HCT116 (cell line): ENCODE measurements at regions not wholly inside any gene's neighbourhood (a gene's known extent, or its start where the extent isn't known, plus 50 kb on each side); places are given as distances from the start of the nearest gene placed in this dataset.

Experiments
- ATAC-seq: fragments of 200-7000 bp; cut with Tn5 transposase; 2 replicates; pipeline ENCODE4 v1.9.1; 2020; ENCODE audit warnings: mild to moderate bottlenecking, moderate library complexity
- BruUV-seq: library from RNA; stranded (reverse); fragments of 400-500 nt; replicated peaks from 2 replicates; lab custom pipeline; 2021; lab: Mats Ljungman, UMichigan
- CTCF ChIA-PET: fragments of 300-600 bp; sonication (Branson Sonifier 250); formaldehyde crosslinking; loops from one replicate; lab custom pipeline; 2021; ENCODE audit warnings: antibody characterized with exemption; lab: Charles Lee
- POLR2A ChIA-PET: fragments of 300-600, 350-600 bp; sonication (Branson Sonifier 250); formaldehyde crosslinking; loops from one replicate; lab custom pipeline; 2021; ENCODE audit warnings: antibody characterized with exemption; lab: Charles Lee
- RAD21 ChIA-PET, 2 experiments: fragments of 300-600 bp; sonication (Branson Sonifier 250); formaldehyde crosslinking; loops; one replicate each; lab custom pipeline; 2023; ENCODE audit warnings: low total read pairs in 2 of 2; ENCODE audit not compliant: uncharacterized antibody in 2 of 2, unreplicated experiment in 2 of 2, low non-redundant PET in 1 of 2; lab: Charles Lee
- DNase-seq: peaks from one replicate; pipeline ENCODE4 v3.0.0-alpha.2; 2010; ENCODE audit warnings: low read depth, low spot score
- H2AFZ ChIP-seq: fragments of 200-600 bp; shearing (Covaris generic), sonication (generic); 2 replicates; pipeline ENCODE4 v1.6.1; 2017; ENCODE audit warnings: low read depth, mixed run types, mixed read lengths, antibody characterized with exemption, low read length; ENCODE audit not compliant: poor library complexity, severe bottlenecking
- H3K27ac ChIP-seq: 2 replicates; pipeline ENCODE4 v1.5.1; 2012; ENCODE audit warnings: low read depth, low read length
- H3K27me3 ChIP-seq: fragments of 200-600 bp; sonication (generic); 2 replicates; pipeline ENCODE4 v1.6.1; 2016; ENCODE audit warnings: mixed run types, low read length, mixed read lengths; ENCODE audit not compliant: insufficient read depth
- H3K36me3 ChIP-seq, 2 experiments: fragments of 200-500 bp in 1 of 2; fragments of 200-600 bp in 1 of 2; sonication (Bioruptor generic) in 1 of 2; sonication (generic) in 1 of 2; 2 replicates each; pipeline versions ENCODE4 v1.5.1 to v1.6.1; 2014 to 2016; ENCODE audit warnings: low read length in 2 of 2, inconsistent platforms in 1 of 2, mixed read lengths in 1 of 2, mixed run types in 1 of 2; ENCODE audit not compliant: insufficient read depth in 2 of 2, control insufficient read depth in 1 of 2
- H3K4me1 ChIP-seq, 2 experiments: fragments of 200-600 bp in 1 of 2; sonication (generic) in 1 of 2; 2 replicates each; pipeline versions ENCODE4 v1.5.1 to v1.6.1; 2012 to 2017; ENCODE audit warnings: low read length in 2 of 2, inconsistent platforms in 1 of 2, mild to moderate bottlenecking in 1 of 2, mixed read lengths in 1 of 2, mixed run types in 1 of 2, moderate library complexity in 1 of 2; ENCODE audit not compliant: insufficient read depth in 2 of 2, control insufficient read depth in 1 of 2
- H3K4me2 ChIP-seq: fragments of 200-600 bp; sonication (generic); 2 replicates; pipeline ENCODE4 v1.6.1; 2017; ENCODE audit warnings: mixed run types, low read length, mixed read lengths
- H3K4me3 ChIP-seq, 2 experiments: fragments of 200-600 bp in 1 of 2; sonication (generic) in 1 of 2; replicated peaks in 1 of 2; 2 replicates each; pipeline ENCODE4 v1.5.1; 2011 to 2016; ENCODE audit warnings: low read length in 2 of 2, control low read depth in 1 of 2, low read depth in 1 of 2, mild to moderate bottlenecking in 1 of 2, mixed read lengths in 1 of 2, mixed run types in 1 of 2
- H3K79me2 ChIP-seq: fragments of 200-600 bp; sonication (generic); 2 replicates; pipeline ENCODE4 v1.6.1; 2017; ENCODE audit warnings: mild to moderate bottlenecking, mixed run types, low read length, moderate library complexity, mixed read lengths; ENCODE audit not compliant: insufficient read depth
- H3K9ac ChIP-seq: fragments of 200-600 bp; sonication (generic); 2 replicates; pipeline ENCODE4 v1.6.1; 2016; ENCODE audit warnings: low read length, mixed read lengths
- H3K9me2 ChIP-seq: fragments of 200-600 bp; sonication (generic), shearing (Covaris generic); 2 replicates; pipeline ENCODE4 v1.6.1; 2017; ENCODE audit warnings: mixed run types, mild to moderate bottlenecking, moderate library complexity; ENCODE audit not compliant: insufficient read depth
- H3K9me3 ChIP-seq, 2 experiments: fragments of 200-500 bp in 1 of 2; fragments of 200-600 bp in 1 of 2; sonication (Bioruptor generic) in 1 of 2; sonication (generic) in 1 of 2; 2 replicates each; pipeline ENCODE4 v1.6.1; 2014 to 2017; ENCODE audit warnings: low read length in 2 of 2, mixed read lengths in 2 of 2, inconsistent platforms in 1 of 2, low read depth in 1 of 2, mild to moderate bottlenecking in 1 of 2, mixed run types in 1 of 2, moderate library complexity in 1 of 2; ENCODE audit not compliant: control insufficient read depth in 1 of 2, insufficient read depth in 1 of 2
- H4K20me1 ChIP-seq: fragments of 200-600 bp; sonication (generic), shearing (Covaris generic); 2 replicates; pipeline ENCODE4 v1.6.1; 2017; ENCODE audit warnings: mixed run types, mild to moderate bottlenecking, moderate library complexity; ENCODE audit not compliant: insufficient read depth
- CEBPB ChIP-seq: IDR thresholded peaks from 2 replicates; pipeline ENCODE4 v1.6.1; 2012; ENCODE audit warnings: low read depth
- EGR1 ChIP-seq: IDR thresholded peaks from 2 replicates; pipeline ENCODE4 v1.6.1; 2012; ENCODE audit warnings: low read depth
- ELF1 ChIP-seq: IDR thresholded peaks from 2 replicates; pipeline ENCODE4 v1.6.1; 2012; ENCODE audit warnings: low read depth, borderline replicate concordance
- EZH2 ChIP-seq: fragments of 200-600 bp; sonication (generic); IDR thresholded peaks from 2 replicates; pipeline ENCODE4 v1.6.1; 2017; ENCODE audit warnings: antibody characterized with exemption, mixed run types
- EZH2phosphoT487 ChIP-seq: fragments of 200-600 bp; IDR thresholded peaks from 2 replicates; pipeline ENCODE4 v1.6.1; 2018; ENCODE audit warnings: antibody characterized with exemption, borderline replicate concordance
- FOSL1 ChIP-seq: IDR thresholded peaks from 2 replicates; pipeline ENCODE4 v1.6.1; 2012; ENCODE audit warnings: low read depth
- POLR2A ChIP-seq: IDR thresholded peaks from 2 replicates; pipeline ENCODE4 v1.7.0; 2011; ENCODE audit warnings: borderline replicate concordance; ENCODE audit not compliant: insufficient read depth, insufficient read length; ENCODE audit errors: extremely low read depth
- POLR2AphosphoS5 ChIP-seq: IDR thresholded peaks from 2 replicates; pipeline ENCODE4 v1.6.1; 2011; ENCODE audit warnings: mild to moderate bottlenecking, low read depth, low read length, moderate library complexity
- RAD21 ChIP-seq: IDR thresholded peaks from 2 replicates; pipeline ENCODE4 v1.6.1; 2012; ENCODE audit warnings: low read depth, mild to moderate bottlenecking
- SP1 ChIP-seq: IDR thresholded peaks from 2 replicates; pipeline ENCODE4 v1.6.1; 2012; ENCODE audit warnings: low read depth
- YY1 ChIP-seq: IDR thresholded peaks from 2 replicates; pipeline ENCODE4 v1.6.1; 2011; ENCODE audit warnings: low read length, low read depth, moderate library complexity, mild to moderate bottlenecking; ENCODE audit not compliant: insufficient replicate concordance; ENCODE audit errors: extremely low read depth
- ZBTB33 ChIP-seq: IDR thresholded peaks from 2 replicates; pipeline ENCODE4 v1.6.1; 2011; ENCODE audit warnings: mild to moderate bottlenecking, low read length, moderate library complexity; ENCODE audit not compliant: insufficient replicate concordance; ENCODE audit errors: extremely low read depth
- ZNF274 ChIP-seq: fragments of 200-500 bp; sonication (Bioruptor generic); IDR thresholded peaks from 2 replicates; pipeline ENCODE4 v1.6.1; 2014; ENCODE audit warnings: mild to moderate bottlenecking, low read depth, low read length, inconsistent platforms
- intact Hi-C: fragments of 100-400 bp; cut with micrococcal nuclease; formaldehyde crosslinking; loops from 2 replicates; pipeline ENCODE4 v1.10.0; 2022
- TF ChIP-seq, protein P1 (sequence below): IDR thresholded peaks from 2 replicates; pipeline ENCODE4 v1.6.1; 2012; ENCODE audit warnings: low read depth

DNA sequence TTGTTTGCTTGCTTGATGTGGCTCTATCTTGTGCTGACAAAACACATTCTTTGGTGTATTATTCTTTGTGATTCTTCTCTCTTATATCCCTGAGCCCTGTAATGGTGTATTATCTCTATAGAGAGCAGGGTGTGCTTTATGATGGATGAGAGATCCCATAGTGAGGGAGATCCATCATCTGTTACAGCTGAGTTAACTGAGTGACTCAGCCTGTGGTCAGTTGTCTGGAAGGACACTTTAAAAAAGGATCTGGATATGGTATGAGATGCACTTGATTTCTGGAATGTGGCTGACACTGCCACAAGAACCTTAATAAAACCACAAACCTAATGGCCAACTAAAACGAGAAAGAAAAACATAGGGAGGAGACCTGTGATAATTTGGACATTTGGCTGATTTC, 461.4 kb upstream of the SYT1 start:
- ChIA-PET RAD21 (no interaction called here), CTCF (no interaction called here), POLR2A (no interaction called here)
- intact Hi-C loops: no loop called here
- Histone ChIP-seq H3K36me3 (no peaks in the 10 kb centered on the region), H3K4me2 (no peak overlapping the region), H3K9ac (no peak overlapping the region), H3K9me3 (no peaks in the 10 kb centered on the region), H3K9me2 (no peaks in the 10 kb centered on the region), H3K4me1 (no peaks in the 10 kb centered on the region), H3K27ac (no peak overlapping the region), H4K20me1 (no peaks in the 10 kb centered on the region), H2AFZ (no peak overlapping the region), H3K4me3 (no peak overlapping the region), H3K79me2 (no peaks in the 10 kb centered on the region), H3K27me3 (no peaks in the 10 kb centered on the region)
- BruUV-seq: no TSS peak
- no peak for DNase-seq
- ATAC-seq: no peak
- TF ChIP-seq ZBTB33: no peak
- TF ChIP-seq YY1: no peak
- TF ChIP-seq FOSL1: no peak
- no peak for TF ChIP-seq ZNF274
- TF ChIP-seq, protein P1, sequence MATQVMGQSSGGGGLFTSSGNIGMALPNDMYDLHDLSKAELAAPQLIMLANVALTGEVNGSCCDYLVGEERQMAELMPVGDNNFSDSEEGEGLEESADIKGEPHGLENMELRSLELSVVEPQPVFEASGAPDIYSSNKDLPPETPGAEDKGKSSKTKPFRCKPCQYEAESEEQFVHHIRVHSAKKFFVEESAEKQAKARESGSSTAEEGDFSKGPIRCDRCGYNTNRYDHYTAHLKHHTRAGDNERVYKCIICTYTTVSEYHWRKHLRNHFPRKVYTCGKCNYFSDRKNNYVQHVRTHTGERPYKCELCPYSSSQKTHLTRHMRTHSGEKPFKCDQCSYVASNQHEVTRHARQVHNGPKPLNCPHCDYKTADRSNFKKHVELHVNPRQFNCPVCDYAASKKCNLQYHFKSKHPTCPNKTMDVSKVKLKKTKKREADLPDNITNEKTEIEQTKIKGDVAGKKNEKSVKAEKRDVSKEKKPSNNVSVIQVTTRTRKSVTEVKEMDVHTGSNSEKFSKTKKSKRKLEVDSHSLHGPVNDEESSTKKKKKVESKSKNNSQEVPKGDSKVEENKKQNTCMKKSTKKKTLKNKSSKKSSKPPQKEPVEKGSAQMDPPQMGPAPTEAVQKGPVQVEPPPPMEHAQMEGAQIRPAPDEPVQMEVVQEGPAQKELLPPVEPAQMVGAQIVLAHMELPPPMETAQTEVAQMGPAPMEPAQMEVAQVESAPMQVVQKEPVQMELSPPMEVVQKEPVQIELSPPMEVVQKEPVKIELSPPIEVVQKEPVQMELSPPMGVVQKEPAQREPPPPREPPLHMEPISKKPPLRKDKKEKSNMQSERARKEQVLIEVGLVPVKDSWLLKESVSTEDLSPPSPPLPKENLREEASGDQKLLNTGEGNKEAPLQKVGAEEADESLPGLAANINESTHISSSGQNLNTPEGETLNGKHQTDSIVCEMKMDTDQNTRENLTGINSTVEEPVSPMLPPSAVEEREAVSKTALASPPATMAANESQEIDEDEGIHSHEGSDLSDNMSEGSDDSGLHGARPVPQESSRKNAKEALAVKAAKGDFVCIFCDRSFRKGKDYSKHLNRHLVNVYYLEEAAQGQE: no peak
- TF ChIP-seq EGR1: no peak
- no peak for TF ChIP-seq EZH2
- TF ChIP-seq CEBPB: no peak
- no peak for TF ChIP-seq RAD21
- no peak for TF ChIP-seq POLR2AphosphoS5
- TF ChIP-seq SP1: no peak
- no peak for TF ChIP-seq POLR2A
- TF ChIP-seq EZH2phosphoT487: no peak
- TF ChIP-seq ELF1: no peak
